ENCODE measurements at regions not wholly inside any gene's neighbourhood (a gene's known extent, or its start where the extent isn't known, plus 50 kb on each side); places are given as distances from the start of the nearest gene placed in this dataset.

DNA sequence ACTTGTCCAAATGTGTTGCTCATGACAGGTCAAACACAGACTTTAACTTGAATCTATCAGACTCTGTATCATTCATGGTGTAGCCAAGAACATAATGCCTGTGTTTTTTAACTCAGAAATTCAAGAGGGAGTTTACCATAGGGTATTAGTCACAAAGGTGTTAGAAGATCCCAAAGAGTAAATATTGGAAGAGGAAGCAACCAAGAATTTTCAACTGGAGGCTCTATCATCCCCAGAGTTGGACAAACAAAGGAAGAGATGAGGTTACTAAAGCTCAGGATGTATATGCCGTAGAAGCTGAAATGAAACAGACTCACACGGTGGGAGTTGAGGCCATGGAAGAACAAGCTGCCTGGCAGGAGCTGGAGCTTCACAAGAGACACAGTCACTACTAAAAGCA is 116.2 kb upstream of the COL8A1 start:
- TF ChIP-seq, protein P1, sequence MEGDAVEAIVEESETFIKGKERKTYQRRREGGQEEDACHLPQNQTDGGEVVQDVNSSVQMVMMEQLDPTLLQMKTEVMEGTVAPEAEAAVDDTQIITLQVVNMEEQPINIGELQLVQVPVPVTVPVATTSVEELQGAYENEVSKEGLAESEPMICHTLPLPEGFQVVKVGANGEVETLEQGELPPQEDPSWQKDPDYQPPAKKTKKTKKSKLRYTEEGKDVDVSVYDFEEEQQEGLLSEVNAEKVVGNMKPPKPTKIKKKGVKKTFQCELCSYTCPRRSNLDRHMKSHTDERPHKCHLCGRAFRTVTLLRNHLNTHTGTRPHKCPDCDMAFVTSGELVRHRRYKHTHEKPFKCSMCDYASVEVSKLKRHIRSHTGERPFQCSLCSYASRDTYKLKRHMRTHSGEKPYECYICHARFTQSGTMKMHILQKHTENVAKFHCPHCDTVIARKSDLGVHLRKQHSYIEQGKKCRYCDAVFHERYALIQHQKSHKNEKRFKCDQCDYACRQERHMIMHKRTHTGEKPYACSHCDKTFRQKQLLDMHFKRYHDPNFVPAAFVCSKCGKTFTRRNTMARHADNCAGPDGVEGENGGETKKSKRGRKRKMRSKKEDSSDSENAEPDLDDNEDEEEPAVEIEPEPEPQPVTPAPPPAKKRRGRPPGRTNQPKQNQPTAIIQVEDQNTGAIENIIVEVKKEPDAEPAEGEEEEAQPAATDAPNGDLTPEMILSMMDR (IDR thresholded peaks at IDR 0.05; ENCODE audit: low read length) = no peak
- TF ChIP-seq EZH2 (optimal IDR thresholded peaks at IDR 0.05; ENCODE audit: low read depth, low read length) (no peak), EZH2phosphoT487 (IDR thresholded peaks at IDR 0.05; ENCODE audit: low read length) (no peak)
